ENCODE measurements at regions not wholly inside any gene's neighbourhood (a gene's known extent, or its start where the extent isn't known, plus 50 kb on each side); places are given as distances from the start of the nearest gene placed in this dataset.

DNA sequence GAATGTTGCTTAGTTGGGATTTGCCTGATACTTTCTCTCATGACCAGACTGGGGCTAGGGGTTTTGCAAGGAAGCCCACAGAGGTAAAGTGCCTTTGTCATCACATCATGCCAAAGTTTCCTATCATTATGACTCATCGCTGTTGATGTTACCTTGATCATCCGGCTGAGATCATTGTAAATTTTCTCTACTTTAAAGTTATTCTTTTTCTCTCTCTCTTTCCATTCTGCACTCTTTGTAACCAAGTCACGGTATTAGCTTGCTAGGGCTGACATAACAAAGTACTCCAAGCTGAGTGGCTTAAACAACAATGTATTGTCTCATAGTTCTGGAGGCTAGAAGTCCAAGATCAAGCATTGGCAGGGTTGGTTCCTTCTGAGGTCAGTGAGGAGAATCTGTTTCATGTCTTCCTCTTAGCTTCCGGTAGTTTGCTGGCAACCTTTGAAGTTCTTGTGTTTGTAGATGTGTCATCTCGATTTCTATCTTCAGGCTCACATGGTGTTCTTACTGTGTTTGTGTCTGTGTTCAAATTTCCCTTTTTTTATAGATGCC lies 113.0 kb downstream of the DTHD1 start:
- TF ChIP-seq POLR2A (IDR thresholded peaks at IDR 0.05; ENCODE audit: low read length), result no peak
- TF ChIP-seq GATA1 (IDR thresholded peaks at IDR 0.05; ENCODE audit: low read depth, low read length), result no peak
